HG02678 (cell line): ENCODE measurements at regions not wholly inside any gene's neighbourhood (a gene's known extent, or its start where the extent isn't known, plus 50 kb on each side); places are given as distances from the start of the nearest gene placed in this dataset.
A peak's percentile ranks its signal among the peaks of the same experiment; 100 is the strongest.
"Not testable (repeated sequence)": the region's sequence is repeated elsewhere in the genome, so short reads cannot be mapped to it uniquely, and the experiment has no call there.

Experiments used
- ATAC-seq: cut with Tn5 transposase; IDR thresholded peaks from one replicate; pipeline ENCODE4 v1.9.1; 2021; ENCODE audit warnings: mild to moderate bottlenecking, moderate library complexity; ENCODE audit not compliant: unreplicated experiment

GRCh38 chr10:30199376-30200016, 140.1 kb upstream of the JCAD start:
- ATAC-seq = no peak

- ATAC-seq = no peak
Observed at GRCh38 chr10:30197186-30197585, 137.8 kb upstream of the JCAD start.

GRCh38 chr10:30196559-30196958, 137.2 kb upstream of the JCAD start:
- not testable (repeated sequence) for ATAC-seq

GRCh38 chr10:30192846-30193608, 133.6 kb upstream of the JCAD start:
- ATAC-seq = no peak

GRCh38 chr10:30190577-30191552, 131.5 kb upstream of the JCAD start:
- ATAC-seq = no peak

- ATAC-seq = no peak
Observed at GRCh38 chr10:30189238-30189580, 129.8 kb upstream of the JCAD start.

- no peak for ATAC-seq
Observed at GRCh38 chr10:30188556-30189237, 129.3 kb upstream of the JCAD start.

GRCh38 chr10:30188101-30188500, 128.7 kb upstream of the JCAD start:
- ATAC-seq = no peak

GRCh38 chr10:30187010-30187409, 127.6 kb upstream of the JCAD start:
- ATAC-seq = no peak

GRCh38 chr10:30186371-30186875, 127.0 kb upstream of the JCAD start:
- ATAC-seq = peak; percentile 63

- no peak for ATAC-seq
Observed at GRCh38 chr10:30185916-30186315, 126.5 kb upstream of the JCAD start.

GRCh38 chr10:30185341-30185740, 126.0 kb upstream of the JCAD start:
- ATAC-seq = no peak

- ATAC-seq = no peak
Observed at GRCh38 chr10:30184397-30185033, 125.1 kb upstream of the JCAD start.

GRCh38 chr10:30183055-30183402, 123.6 kb upstream of the JCAD start:
- no peak for ATAC-seq

- ATAC-seq = no peak
Observed at GRCh38 chr10:30182191-30183054, 123.0 kb upstream of the JCAD start.

- no peak for ATAC-seq
Observed at GRCh38 chr10:30178356-30178964, 119.1 kb upstream of the JCAD start.

- ATAC-seq = no peak
Observed at GRCh38 chr10:30176776-30177533, 117.6 kb upstream of the JCAD start.

- no peak for ATAC-seq
Observed at GRCh38 chr10:30176182-30176581, 116.8 kb upstream of the JCAD start.
